Activated effector memory CD4-positive, alpha-beta T cell treated with Interleukin-2 at 50 U/mL for 16 hours (primary cell): ENCODE measurements at regions not wholly inside any gene's neighbourhood (a gene's known extent, or its start where the extent isn't known, plus 50 kb on each side); places are given as distances from the start of the nearest gene placed in this dataset.
"Not testable (repeated sequence)": the region's sequence is repeated elsewhere in the genome, so short reads cannot be mapped to it uniquely, and the experiment has no call there.

Experiments used
- DNase-seq: peaks from one replicate; pipeline ENCODE4 v3.0.0-alpha.2; 2020

DNA sequence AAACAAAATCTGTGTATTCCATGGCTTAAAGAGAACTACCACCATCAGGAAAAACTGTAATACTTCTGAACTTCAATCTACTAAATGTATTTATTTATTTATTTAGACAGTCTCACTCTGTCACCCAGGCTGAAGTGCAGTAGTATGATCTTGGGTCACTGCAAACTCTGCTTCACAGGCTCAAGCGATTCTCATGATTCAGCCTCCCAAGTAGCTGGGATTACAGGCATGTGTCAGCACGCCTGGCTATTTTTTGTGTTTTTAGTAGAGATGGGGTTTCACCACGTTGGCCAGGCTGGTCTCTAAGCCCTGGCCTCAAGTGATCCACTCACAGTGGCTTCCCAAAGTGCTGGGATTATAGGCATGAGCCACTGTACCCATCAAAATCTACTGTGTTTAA lies 202.3 kb upstream of the POU1F1 start:
- no peak for DNase-seq

GRCh38 chr3:87473944-87474343 lies 197.6 kb upstream of the POU1F1 start:
- no peak for DNase-seq

DNA sequence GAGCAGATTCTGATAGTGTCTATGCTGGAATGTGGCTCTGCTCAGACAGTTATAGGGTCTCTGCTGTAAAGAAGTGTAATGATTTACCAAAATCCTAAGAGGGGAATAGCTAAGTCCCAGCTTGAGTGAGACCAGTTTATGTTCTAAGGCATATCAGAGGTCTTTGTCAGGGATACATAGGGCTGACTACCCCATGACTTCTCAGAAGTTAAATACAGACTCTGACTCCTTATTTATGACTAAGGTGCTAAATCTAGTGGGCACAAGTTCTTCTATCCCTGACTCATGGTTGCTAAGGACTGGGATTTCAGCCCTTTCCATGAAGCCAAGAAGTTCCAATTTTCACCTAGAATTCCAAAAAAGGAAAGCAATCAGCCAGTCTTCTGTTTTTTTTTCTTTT lies 192.6 kb upstream of the POU1F1 start:
- no peak for DNase-seq

GRCh38 chr3:87468235-87468634 lies 191.9 kb upstream of the POU1F1 start:
- no peak for DNase-seq

DNA sequence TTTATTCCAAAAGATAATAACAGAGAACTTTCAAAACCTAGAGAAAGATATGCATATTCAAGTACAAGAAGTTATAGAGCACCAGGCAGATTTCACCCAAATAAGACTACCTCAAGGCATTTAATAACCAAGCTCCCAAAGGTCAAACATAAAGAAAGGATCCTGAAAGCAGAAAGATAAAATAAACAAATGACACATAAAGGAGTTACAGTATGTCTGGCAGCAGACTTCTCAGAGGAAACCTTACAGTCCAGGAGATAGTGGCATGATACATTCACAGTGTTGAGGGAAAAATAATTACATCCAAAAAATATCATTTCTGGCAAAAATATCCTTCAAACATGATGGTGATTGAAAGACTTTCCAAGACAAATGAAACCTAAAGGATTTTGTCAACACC lies 185.8 kb upstream of the POU1F1 start:
- DNase-seq, result no peak

- no peak for DNase-seq
These were observed 185.1 kb upstream of the POU1F1 start for GRCh38 chr3:87461443-87461842.

DNA sequence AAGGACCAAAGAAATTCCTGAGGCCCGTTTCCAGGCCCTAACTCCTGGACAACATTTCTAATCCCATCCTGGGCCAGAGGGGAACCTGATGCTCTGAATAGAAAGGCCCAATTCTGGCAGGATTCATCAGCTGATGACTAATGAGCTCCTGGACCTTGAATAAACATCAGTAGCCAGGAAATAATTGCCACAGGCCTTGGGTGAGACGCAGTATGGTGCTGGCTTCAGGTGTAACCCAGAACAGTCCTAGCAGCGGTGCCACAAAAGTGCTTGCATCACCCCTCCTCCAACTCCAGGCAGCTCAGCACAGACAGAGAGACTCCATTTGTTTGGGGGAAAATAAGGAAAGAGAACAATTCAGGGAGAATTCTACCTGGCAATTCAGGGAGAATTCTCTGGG lies 184.7 kb upstream of the POU1F1 start:
- no peak for DNase-seq

- DNase-seq, result no peak
These were observed 172.2 kb upstream of the POU1F1 start for GRCh38 chr3:87448558-87448957.

GRCh38 chr3:87446849-87447387 lies 170.5 kb upstream of the POU1F1 start:
- no peak for DNase-seq

GRCh38 chr3:87442470-87442869 lies 166.1 kb upstream of the POU1F1 start:
- DNase-seq, result no peak

DNA sequence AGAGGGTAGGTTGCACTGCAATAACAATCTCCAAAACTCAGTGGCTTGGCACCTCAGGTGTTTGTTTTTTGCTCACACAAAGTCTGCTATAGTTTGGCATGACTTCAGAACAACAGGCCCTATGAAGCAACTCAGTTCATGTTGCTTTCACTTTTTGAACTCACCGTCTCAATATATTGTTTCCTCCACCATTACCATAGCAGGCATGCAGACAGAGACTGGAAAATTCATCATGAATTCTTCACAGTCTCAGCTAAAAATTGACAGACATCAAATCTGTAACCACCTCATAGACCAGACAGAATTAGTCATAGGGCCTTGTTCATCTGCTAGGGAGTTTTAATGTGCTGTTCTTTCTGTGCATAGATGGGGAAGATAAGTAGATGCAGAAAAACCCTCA lies 161.4 kb upstream of the POU1F1 start:
- DNase-seq, result no peak

DNA sequence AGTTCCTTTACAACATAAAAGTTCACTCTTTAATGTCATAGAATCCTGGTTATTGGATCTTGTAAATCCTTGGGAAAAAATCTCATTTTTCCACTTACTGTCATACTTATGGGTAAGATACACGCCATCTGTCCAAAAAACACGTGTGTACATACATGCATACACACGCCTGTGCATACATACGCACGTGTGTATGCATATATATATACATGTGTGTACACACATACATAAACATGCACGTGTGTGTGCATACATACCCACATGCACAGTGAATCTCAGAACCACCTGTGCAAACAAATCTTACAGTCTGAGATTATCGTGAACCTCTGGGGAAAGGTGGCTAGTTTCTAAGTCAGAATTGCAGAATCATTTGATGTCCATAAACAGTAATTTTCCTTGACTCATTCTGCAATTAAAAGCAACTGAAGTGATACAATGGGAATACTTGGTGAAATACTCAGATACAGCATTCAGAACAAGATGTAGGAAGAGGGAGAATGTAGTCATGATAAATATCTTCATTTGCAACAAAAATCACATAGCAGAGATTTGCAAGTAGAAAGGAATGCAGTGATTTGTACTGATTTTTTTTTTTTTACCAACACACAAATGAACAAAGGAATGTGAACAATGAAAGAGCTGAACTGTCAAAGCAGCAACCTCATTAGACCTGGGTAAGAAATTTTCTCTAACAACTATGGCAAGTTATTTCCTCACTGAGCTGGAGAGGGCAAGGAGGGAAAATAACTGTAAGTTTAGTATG lies 160.6 kb upstream of the POU1F1 start:
- no peak for DNase-seq

- no peak for DNase-seq
These were observed 159.7 kb upstream of the POU1F1 start for GRCh38 chr3:87435926-87436620.

- not testable (repeated sequence) for DNase-seq
These were observed 157.1 kb upstream of the POU1F1 start for GRCh38 chr3:87433445-87433844.

DNA sequence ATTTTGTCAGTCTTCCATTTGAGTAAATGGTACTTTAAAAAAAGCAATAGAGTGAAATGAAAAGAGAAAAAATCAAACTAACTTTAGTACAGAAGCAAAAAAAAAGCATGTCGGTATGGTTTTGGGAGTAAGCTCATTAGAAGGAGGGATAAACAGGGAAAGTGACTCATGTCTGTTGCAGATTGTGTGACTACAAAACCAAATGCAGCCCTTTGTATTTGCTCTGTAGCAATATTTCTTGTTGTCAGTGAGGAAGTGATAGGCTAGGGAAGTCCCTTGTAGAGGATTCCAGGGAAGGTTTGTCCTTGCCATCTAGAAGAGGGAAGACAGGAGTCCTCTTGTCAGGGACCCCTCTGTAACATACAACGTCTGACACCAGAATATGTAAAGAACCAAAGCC lies 150.5 kb upstream of the POU1F1 start:
- DNase-seq, result no peak

DNA sequence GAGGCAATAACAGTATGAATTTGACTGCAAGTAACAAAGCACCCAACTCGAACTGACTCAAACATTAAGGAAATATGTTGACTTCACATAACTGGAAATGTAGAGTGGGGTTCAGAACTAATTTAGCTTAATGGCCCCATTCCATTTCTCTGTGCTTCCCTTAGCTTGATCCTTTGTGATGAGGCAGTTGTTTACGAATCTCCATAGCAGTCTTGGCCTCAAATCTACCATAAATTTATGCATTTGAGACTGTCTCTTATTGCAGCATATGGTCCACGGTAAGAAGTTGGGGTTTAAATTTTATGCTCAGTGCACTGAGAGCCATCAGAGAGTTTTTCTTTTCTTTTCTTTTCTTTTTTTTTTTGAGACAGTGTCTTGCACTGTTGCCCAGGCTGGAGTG lies 148.7 kb upstream of the POU1F1 start:
- DNase-seq, result no peak

DNA sequence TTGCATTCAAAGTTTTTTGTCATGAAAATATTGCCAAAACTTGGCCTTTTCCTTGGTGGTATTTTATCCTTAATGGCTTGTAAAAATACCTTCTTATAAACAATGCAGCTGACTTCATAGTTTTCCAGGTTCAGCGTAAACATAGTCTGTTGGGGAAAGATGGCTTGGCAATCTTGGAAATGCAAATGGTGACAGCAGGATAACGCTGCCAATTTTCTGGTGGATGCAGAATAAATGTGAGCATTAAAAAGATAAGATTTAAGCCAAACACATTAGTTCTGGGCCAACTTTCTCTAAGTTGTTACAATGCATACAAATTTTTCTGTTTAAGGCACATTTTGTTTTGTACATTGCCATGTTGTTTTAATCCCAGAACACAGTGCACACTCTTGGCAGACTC lies 147.0 kb upstream of the POU1F1 start:
- DNase-seq, result no peak

DNA sequence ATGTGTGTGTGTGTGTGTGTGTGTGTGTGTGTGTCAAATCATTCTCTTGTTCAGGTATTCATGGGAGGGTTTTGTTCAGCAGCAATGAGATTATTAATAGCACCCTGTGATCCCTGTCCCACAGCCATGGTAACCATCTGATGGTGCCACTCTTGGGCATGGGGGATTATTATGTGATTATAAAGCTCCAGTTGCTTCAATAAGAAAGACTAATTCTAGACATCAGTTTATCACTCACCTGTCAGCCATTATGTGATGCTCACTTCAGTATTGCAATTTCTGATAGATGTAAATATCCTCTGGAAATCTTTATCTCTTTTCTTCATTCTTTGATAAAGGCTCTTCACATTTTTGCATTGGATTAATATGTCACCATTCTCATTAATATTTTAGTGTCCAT lies 145.9 kb upstream of the POU1F1 start:
- no peak for DNase-seq

DNA sequence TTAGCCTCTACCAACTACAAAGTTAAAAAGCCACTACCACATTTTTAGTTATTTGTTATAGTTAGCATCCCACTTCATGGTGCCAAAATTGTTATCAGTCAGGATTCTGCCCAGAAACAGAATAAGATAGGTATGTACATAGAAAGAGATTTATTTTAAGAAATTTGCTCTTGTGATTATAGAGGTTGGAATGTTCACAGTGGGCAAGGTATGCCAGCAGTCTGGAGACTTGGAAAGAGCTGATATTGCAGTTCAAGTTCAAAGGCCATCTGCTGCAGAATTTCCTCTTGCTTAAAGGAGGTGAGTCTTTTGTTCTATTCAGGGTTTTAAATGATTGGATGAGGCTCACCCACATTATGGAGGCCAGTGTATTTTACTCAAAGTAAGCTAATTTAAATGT lies 143.8 kb upstream of the POU1F1 start:
- no peak for DNase-seq

DNA sequence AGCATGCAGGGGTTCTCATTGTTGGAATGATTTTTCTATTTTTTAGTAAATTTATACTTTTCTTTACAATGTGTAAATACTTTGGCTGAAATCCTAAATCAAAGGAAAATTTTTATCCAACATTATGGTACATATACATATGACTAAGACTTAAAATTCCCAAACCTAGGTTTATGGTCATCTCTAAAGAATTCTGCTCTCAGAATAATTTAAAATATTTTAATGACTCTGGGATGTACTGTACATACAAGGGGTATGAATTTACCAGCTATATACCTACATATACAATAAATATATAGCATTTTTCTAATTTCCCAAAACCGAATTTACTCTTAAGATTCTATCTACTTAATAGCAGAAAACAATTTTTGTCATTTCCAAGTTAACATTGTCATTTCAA lies 137.9 kb upstream of the POU1F1 start:
- no peak for DNase-seq

DNA sequence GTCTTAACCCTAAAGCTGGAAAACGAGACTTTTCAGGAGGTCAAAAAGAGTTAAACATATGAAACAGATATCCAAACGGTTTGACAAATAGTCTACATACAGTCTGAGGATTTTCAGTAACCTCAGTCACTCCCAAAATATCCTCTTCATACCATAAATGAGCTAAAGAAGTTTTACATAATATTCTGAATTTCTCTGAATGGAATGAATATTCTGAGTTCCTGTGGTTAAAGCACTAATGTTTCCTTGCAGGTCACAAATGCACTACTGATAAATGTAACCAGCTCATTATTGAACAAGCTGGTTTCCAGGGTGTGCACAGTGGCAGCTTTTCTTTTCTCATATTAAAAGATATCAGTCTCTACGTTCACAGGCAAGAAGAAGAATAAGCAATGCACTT lies 137.4 kb upstream of the POU1F1 start:
- DNase-seq, result no peak

DNA sequence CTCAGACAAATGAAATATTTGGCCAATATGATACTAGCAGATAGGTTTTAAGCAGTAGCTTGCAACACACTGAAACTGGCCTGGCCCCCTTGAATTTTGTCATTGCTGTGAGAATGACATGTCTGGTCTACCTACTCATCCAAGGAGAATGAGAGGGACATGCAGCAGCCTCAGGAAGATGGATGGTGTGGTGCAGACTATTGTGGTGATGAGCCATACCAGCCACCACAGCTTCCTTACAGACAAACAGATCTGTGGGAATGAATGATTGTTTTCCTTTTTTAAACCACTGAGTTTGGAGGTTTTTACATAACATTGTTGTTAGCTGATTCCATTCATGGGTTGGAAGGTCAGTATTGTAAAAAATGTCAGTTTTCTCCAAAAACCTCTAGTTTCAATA lies 133.7 kb upstream of the POU1F1 start:
- no peak for DNase-seq

DNA sequence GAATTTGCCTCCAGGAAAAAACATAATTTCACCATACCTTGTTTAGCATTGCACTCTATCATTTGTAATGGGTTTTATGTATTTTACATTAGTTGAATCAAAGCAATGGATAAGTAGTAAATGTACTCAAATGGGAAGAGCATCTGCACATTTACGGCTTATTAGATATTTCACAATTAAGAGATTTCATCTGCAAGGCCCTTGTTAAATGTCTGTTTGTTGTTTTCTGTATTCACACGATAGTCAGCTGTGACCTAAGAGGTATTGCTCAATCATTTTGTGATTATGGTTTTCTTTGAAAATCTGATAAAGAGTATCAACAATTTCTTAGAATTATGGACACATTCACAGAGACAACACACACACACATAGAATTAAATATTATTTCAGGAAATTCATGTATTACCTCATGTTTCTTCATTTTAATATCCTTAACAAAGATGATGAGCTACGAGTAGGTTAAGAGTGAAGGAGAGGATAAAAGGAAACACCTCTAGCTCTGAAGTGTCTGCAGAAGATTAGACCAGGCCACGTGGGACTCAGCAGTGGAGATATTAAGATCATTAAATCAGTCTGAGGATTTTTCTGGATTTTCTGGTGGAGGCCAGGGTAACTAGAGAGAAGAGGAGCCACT lies 121.9 kb upstream of the POU1F1 start:
- no peak for DNase-seq

DNA sequence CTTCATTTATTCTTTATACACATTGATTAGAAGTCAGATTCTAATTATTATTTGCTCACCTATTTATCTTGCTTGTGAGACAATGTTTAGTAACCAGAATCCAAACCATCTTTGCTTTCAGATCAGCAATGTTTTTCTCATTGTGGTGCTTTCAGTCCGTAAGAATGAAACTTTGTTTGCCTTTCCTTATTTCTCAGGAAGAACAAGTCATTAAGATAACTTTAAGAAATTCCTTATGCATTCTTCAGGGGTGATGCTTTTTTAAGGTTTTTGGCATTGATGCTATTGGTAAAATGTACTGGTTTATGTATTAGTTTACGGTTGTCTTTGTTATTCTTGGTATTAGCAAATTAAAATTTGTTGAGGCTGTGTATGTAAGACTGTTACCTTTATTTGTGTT lies 120.8 kb upstream of the POU1F1 start:
- DNase-seq, result no peak
